ENCODE measurements at regions not wholly inside any gene's neighbourhood (a gene's known extent, or its start where the extent isn't known, plus 50 kb on each side); places are given as distances from the start of the nearest gene placed in this dataset.
"Not testable (repeated sequence)": the region's sequence is repeated elsewhere in the genome, so short reads cannot be mapped to it uniquely, and the experiment has no call there.

GRCh38 chr2:3033315-3033714, 344.3 kb downstream of the EIPR1 start:
- in situ Hi-C loops (cut with MboI; ENCODE audit: low pct_unique_long_range_greater_than_20kb in 2 of 9, low sequenced_read_pairs in 9 of 9, unreplicated experiment in 9 of 9), result no loop called here
- Histone ChIP-seq H3K27ac (no peak overlapping the region), H3K4me1 (replicated peaks in 1 of 2) (peaks cover 0 to 4% of the 10 kb centered on the region in 2 donors), H3K4me3 (no peak overlapping the region)
- no peak for ATAC-seq (replicated peaks in 6 of 8)
- WGBS, 10 experiments, result 19 to 100% (median 93%) methylated on average over 1 to 7 of the region's 8 CpGs; no CpG with 5 or more reads in 3 of the 10 experiments

GRCh38 chr2:3030791-3031190, 346.8 kb downstream of the EIPR1 start:
- H3K4me1 ChIP-seq (replicated peaks in 1 of 2); H3K4me3 ChIP-seq; in situ Hi-C loops (cut with MboI; ENCODE audit: low pct_unique_long_range_greater_than_20kb in 2 of 9, low sequenced_read_pairs in 9 of 9, unreplicated experiment in 9 of 9); H3K27ac ChIP-seq; ATAC-seq (replicated peaks in 6 of 8): not testable (repeated sequence)
- WGBS, 10 experiments, result 50 to 100% (median 95%) methylated on average over 1 to 5 of the region's 9 CpGs; no CpG with 5 or more reads in 7 of the 10 experiments

DNA sequence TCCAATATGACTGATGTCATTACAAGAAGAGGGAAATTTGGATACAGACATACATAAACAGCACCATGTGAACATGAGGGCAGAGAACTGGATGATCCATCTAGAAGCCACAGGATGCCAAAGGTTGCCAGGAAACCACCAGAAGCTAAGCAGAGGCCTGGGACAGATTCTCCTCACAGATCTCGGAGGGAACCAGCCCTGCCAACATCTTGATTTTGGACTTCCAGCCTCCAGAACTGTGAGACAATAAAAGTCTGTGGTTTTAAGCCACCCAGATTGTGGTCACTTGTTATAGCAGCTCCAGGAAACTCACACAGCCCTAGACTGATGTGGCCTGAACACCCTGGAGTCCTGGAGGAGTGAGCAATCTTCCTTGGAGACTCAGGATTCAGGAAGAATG, 351.6 kb downstream of the EIPR1 start:
- ATAC-seq (replicated peaks in 6 of 8), result no peak
- Histone ChIP-seq H3K4me3 (no peak overlapping the region), H3K4me1 (replicated peaks in 1 of 2) (peaks cover 0 to 2% of the 10 kb centered on the region in 2 donors), H3K27ac (no peak overlapping the region)
- WGBS, 10 experiments, result 0 to 13% methylated on average over 1 of the region's 1 CpG; no CpG with 5 or more reads in 8 of the 10 experiments
- in situ Hi-C loops (cut with MboI; ENCODE audit: low pct_unique_long_range_greater_than_20kb in 2 of 9, low sequenced_read_pairs in 9 of 9, unreplicated experiment in 9 of 9), result no loop called here

- 0 to 80% (median 25%) methylated on average over 1 to 6 of the region's 6 CpGs; no CpG with 5 or more reads in 2 of the 10 experiments for WGBS, 10 experiments
- H3K4me3 ChIP-seq, result no peak overlapping the region
- ATAC-seq (replicated peaks in 6 of 8), result peak in 2 of 8 experiments; percentile 19 to 97
- in situ Hi-C loops (cut with MboI; ENCODE audit: low pct_unique_long_range_greater_than_20kb in 2 of 9, low sequenced_read_pairs in 9 of 9, unreplicated experiment in 9 of 9), result no loop called here
- no peaks in the 10 kb centered on the region for H3K4me1 ChIP-seq (replicated peaks in 1 of 2)
- H3K27ac ChIP-seq, result no peak overlapping the region
Measured at GRCh38 chr2:3025261-3025660, 352.4 kb downstream of the EIPR1 start.

DNA sequence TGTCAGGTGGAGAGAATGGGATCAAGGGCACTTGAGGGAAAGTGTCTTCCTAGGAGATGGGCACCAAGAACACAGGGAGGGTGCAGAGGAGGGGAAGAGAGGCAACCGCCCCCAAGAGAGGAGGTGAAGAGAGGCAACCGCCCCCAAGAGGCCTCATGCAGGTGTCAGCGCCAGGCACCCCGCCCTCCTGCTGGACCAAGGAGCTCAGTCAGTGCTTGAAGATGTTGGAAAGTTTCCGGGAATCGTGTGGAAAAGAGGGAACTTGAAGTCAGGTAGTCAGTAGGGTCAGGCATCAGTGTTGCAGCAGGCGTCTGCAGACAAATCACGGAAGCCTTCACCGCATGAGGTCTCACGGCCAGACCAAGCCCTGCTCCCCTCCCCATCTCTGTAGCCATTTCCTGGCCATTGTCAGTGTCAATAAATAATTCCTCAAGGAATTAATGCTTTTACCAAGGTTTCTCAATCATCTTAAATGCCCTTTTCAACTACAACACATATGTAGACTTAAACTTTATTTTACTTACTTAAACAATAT, 353.1 kb downstream of the EIPR1 start:
- Histone ChIP-seq H3K4me1 (replicated peaks in 1 of 2) (no peaks in the 10 kb centered on the region), H3K4me3 (no peak overlapping the region), H3K27ac (no peak overlapping the region)
- ATAC-seq (replicated peaks in 6 of 8), result no peak
- in situ Hi-C loops (cut with MboI; ENCODE audit: low pct_unique_long_range_greater_than_20kb in 2 of 9, low sequenced_read_pairs in 9 of 9, unreplicated experiment in 9 of 9), result no loop called here
- 0 to 80% (median 60%) methylated on average over 1 to 8 of the region's 10 CpGs; no CpG with 5 or more reads in 3 of the 10 experiments for WGBS, 10 experiments

GRCh38 chr2:3023531-3023930, 354.1 kb downstream of the EIPR1 start:
- Histone ChIP-seq H3K4me3 (no peak overlapping the region), H3K27ac (no peak overlapping the region), H3K4me1 (replicated peaks in 1 of 2) (no peaks in the 10 kb centered on the region)
- no peak for ATAC-seq (replicated peaks in 6 of 8)
- in situ Hi-C loops (cut with MboI; ENCODE audit: low pct_unique_long_range_greater_than_20kb in 2 of 9, low sequenced_read_pairs in 9 of 9, unreplicated experiment in 9 of 9), result no loop called here
- WGBS, 10 experiments, result 0 to 94% (median 88%) methylated on average over 2 to 7 of the region's 7 CpGs; no CpG with 5 or more reads in 3 of the 10 experiments

DNA sequence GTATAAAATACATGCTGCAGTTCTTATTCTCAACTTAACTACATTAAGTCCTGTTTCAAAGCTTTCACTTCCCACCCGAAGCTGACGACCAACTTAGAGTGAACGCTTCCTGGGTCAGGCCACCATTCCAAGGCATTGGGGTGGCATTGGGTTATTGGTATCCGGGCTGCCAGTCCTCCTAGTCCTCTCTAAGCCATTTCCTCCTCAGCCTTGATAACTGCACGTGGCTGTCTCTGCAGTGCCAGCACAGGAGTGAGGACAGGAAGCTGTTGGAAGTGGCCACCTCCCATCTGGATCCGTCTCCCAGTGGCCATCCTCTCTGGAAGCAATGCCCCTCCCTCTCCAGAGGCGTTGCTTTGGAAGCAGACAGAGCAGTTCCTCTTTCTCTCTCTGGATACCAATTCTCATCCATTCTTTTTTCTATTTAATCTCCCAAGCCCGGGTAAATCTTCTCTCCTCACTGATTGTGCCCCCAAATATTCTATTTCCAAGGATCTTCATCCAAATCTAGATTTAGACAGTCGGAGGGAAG, 354.7 kb downstream of the EIPR1 start:
- H3K27ac ChIP-seq, result no peak overlapping the region
- 0 to 100% (median 61%) methylated on average over 1 to 2 of the region's 9 CpGs; no CpG with 5 or more reads in 4 of the 10 experiments for WGBS, 10 experiments

GRCh38 chr2:3021720-3022119, 355.9 kb downstream of the EIPR1 start:
- WGBS, 10 experiments, result 0 to 100% (median 80%) methylated on average over 1 to 3 of the region's 8 CpGs; no CpG with 5 or more reads in 5 of the 10 experiments
- Histone ChIP-seq H3K4me3 (no peak overlapping the region), H3K4me1 (replicated peaks in 1 of 2) (no peaks in the 10 kb centered on the region), H3K27ac (no peak overlapping the region)
- in situ Hi-C loops (cut with MboI; ENCODE audit: low pct_unique_long_range_greater_than_20kb in 2 of 9, low sequenced_read_pairs in 9 of 9, unreplicated experiment in 9 of 9), result no loop called here
- no peak for ATAC-seq (replicated peaks in 6 of 8)

More for the DNA sequence above, 354.7 kb downstream of the EIPR1 start:
- ATAC-seq (replicated peaks in 6 of 8), result no peak
- in situ Hi-C loops (cut with MboI; ENCODE audit: low pct_unique_long_range_greater_than_20kb in 2 of 9, low sequenced_read_pairs in 9 of 9, unreplicated experiment in 9 of 9), result no loop called here
- Histone ChIP-seq H3K4me3 (no peak overlapping the region), H3K4me1 (replicated peaks in 1 of 2) (no peaks in the 10 kb centered on the region)

DNA sequence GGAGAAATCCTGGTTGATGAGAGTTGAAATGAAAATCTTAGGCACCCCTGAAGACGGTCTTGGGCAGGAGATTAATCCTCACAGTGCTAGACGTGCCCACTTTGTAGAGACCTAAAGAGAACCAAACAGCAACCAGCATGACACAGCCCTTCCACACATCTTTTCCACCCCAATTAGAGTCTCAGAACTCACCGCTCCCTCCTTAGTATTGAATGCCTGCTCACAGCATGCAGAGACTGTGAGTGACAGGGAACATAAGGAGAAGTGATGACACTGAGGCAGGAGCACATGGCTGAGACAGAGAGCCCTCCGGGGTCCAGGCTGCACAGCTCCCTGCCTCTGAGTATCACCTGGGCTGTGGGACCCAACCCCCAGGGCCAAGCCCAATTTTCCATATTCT, 367.6 kb downstream of the EIPR1 start:
- WGBS, 10 experiments, result 31 to 83% methylated on average over 3 of the region's 4 CpGs; no CpG with 5 or more reads in 8 of the 10 experiments
- peaks cover 0 to 18% of the 10 kb centered on the region in 2 donors for H3K4me1 ChIP-seq (replicated peaks in 1 of 2)
- H3K27ac ChIP-seq, result no peak overlapping the region
- in situ Hi-C loops (cut with MboI; ENCODE audit: low pct_unique_long_range_greater_than_20kb in 2 of 9, low sequenced_read_pairs in 9 of 9, unreplicated experiment in 9 of 9), result no loop called here
- no peak for ATAC-seq (replicated peaks in 6 of 8)
- H3K4me3 ChIP-seq, result no peak overlapping the region

- H3K4me3 ChIP-seq, result no peak overlapping the region
- no peak for ATAC-seq (replicated peaks in 6 of 8)
- WGBS, 10 experiments, result 0 to 100% (median 75%) methylated on average over 1 to 3 of the region's 7 CpGs; no CpG with 5 or more reads in 3 of the 10 experiments
- H3K4me1 ChIP-seq (replicated peaks in 1 of 2), result peaks cover 0 to 18% of the 10 kb centered on the region in 2 donors
- in situ Hi-C loops (cut with MboI; ENCODE audit: low pct_unique_long_range_greater_than_20kb in 2 of 9, low sequenced_read_pairs in 9 of 9, unreplicated experiment in 9 of 9), result no loop called here
- H3K27ac ChIP-seq, result no peak overlapping the region
Measured at GRCh38 chr2:3009483-3009882, 368.1 kb downstream of the EIPR1 start.

DNA sequence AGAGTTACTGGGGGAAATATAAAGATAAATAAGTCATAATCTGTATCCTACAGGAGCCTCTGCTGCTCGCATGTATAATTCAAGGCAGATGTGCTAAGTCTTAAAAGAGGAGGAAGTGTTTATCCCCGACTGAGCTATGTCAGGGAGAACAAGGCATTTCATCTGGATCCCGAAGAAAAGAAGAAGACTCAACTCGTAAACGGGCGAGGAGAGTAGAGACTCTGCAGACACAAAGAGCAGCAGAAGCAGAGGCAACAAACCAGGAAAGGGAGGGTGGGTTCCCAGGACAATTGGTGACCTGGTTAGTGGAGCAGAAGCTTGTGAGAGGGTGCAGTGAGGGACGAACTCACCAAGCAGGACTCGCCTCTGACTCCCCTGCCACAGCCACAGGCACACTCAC, 368.6 kb downstream of the EIPR1 start:
- no peak overlapping the region for H3K27ac ChIP-seq
- no peak overlapping the region for H3K4me3 ChIP-seq
- in situ Hi-C loops (cut with MboI; ENCODE audit: low pct_unique_long_range_greater_than_20kb in 2 of 9, low sequenced_read_pairs in 9 of 9, unreplicated experiment in 9 of 9), result no loop called here
- H3K4me1 ChIP-seq (replicated peaks in 1 of 2), result peaks cover 0 to 18% of the 10 kb centered on the region in 2 donors
- WGBS, 10 experiments, result 0 to 64% (median 26%) methylated on average over 1 to 6 of the region's 8 CpGs; no CpG with 5 or more reads in 2 of the 10 experiments
- peak in 4 of 8 experiments; percentile 17 to 61 (median 48) for ATAC-seq (replicated peaks in 6 of 8)

DNA sequence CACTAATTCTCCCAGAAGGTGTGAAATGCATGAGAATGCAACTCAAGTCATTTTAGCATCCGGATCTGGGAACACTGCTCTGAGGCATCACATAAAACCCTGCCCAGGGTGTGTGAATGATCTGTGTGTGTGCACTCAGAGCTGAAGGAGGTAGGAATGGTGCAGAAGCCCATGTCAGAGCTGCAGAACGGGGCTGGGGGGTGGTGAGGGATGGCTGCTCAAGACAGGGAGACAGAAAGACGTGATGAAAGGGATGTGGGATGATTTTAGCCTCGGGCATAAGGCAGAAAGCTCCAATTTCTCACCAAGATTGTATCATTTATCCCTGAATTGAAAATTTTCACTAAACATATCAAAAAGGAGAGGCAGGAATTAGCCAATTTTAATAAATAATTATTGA, 369.1 kb downstream of the EIPR1 start:
- ATAC-seq (replicated peaks in 6 of 8), result peak in 3 of 8 experiments; percentile 18 to 40 (median 26)
- 0 to 89% (median 20%) methylated on average over 1 to 3 of the region's 4 CpGs; no CpG with 5 or more reads in 3 of the 10 experiments for WGBS, 10 experiments
- peaks cover 0 to 18% of the 10 kb centered on the region in 2 donors for H3K4me1 ChIP-seq (replicated peaks in 1 of 2)
- in situ Hi-C loops (cut with MboI; ENCODE audit: low pct_unique_long_range_greater_than_20kb in 2 of 9, low sequenced_read_pairs in 9 of 9, unreplicated experiment in 9 of 9), result no loop called here
- H3K4me3 ChIP-seq, result no peak overlapping the region
- no peak overlapping the region for H3K27ac ChIP-seq

DNA sequence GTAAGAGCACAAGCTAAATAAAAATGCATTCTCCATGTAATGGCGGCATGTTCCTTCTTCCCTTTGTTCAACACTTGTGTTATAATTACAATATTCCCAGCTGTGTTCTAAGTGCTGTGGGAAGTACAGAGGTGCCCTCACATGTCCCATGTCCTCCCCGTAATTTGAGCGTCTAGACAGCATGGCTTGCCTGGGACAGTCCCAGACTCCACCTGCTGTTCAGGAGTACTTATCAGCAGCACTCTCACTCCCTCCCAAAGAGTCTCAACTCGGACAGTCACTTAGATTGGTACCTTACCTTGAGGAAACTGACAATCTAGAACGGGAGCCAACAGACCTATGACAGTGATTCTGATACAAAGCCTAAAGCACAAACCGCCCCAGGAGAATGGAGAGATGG, 370.5 kb downstream of the EIPR1 start:
- in situ Hi-C loops (cut with MboI; ENCODE audit: low pct_unique_long_range_greater_than_20kb in 2 of 9, low sequenced_read_pairs in 9 of 9, unreplicated experiment in 9 of 9), result no loop called here
- no peak for ATAC-seq (replicated peaks in 6 of 8)
- Histone ChIP-seq H3K4me3 (no peak overlapping the region), H3K27ac (no peak overlapping the region), H3K4me1 (replicated peaks in 1 of 2) (peaks cover 2 to 24% of the 10 kb centered on the region in 2 donors)
- 0 to 100% (median 78%) methylated on average over 1 to 6 of the region's 6 CpGs; no CpG with 5 or more reads in 4 of the 10 experiments for WGBS, 10 experiments
